Naive thymus-derived CD4-positive, alpha-beta T cell (primary cell): ENCODE measurements at regions not wholly inside any gene's neighbourhood (a gene's known extent, or its start where the extent isn't known, plus 50 kb on each side); places are given as distances from the start of the nearest gene placed in this dataset.

Source experiments
- ATAC-seq: fragments of 150-1000 bp; cut with Tn5 transposase; 2 replicates; pipeline ENCODE4 v1.10.0; 2021; ENCODE audit warnings: mild to moderate bottlenecking, moderate library complexity
- CTCF ChIA-PET: fragments of 350-600 bp; sonication (Branson Sonifier 250); formaldehyde crosslinking; loops from one replicate; lab custom pipeline; 2021; ENCODE audit warnings: antibody characterized with exemption; lab: Charles Lee
- POLR2A ChIA-PET: fragments of 350-600 bp; sonication (Branson Sonifier 250); formaldehyde crosslinking; loops from one replicate; lab custom pipeline; 2021; ENCODE audit warnings: antibody characterized with exemption, inconsistent platforms; lab: Charles Lee
- DNase-seq, 9 donors: peaks; one replicate each; pipeline versions ENCODE4 v3.0.0 to v3.0.0-alpha.2; 2020 to 2022; ENCODE audit warnings: mixed read lengths in 1 of 9
- H3K27ac ChIP-seq: one replicate; pipeline ENCODE4 v1.7.0; 2013; ENCODE audit warnings: mild to moderate bottlenecking, low read depth, low read length, moderate library complexity
- H3K27me3 ChIP-seq, 2 donors: one replicate each; pipeline ENCODE4 v1.7.0; 2013; ENCODE audit warnings: low read length in 2 of 2, mild to moderate bottlenecking in 2 of 2, moderate library complexity in 2 of 2; ENCODE audit not compliant: control insufficient read depth in 2 of 2, insufficient read depth in 2 of 2
- H3K36me3 ChIP-seq, 3 experiments: 1 replicate in 2 of 3; 2 replicates in 1 of 3; pipeline ENCODE4 v1.7.0; 2013; ENCODE audit warnings: low read length in 3 of 3, mild to moderate bottlenecking in 3 of 3, moderate library complexity in 1 of 3; ENCODE audit not compliant: insufficient read depth in 3 of 3, control insufficient read depth in 2 of 3
- H3K4me1 ChIP-seq, 2 donors: one replicate each; pipeline ENCODE4 v1.7.0; 2013; ENCODE audit warnings: low read length in 2 of 2, mild to moderate bottlenecking in 2 of 2, moderate library complexity in 1 of 2; ENCODE audit not compliant: control insufficient read depth in 2 of 2, insufficient read depth in 2 of 2
- H3K4me3 ChIP-seq: 2 replicates; pipeline ENCODE4 v1.7.0; 2013; ENCODE audit warnings: mild to moderate bottlenecking, low read length
- H3K9me3 ChIP-seq, 3 experiments: 1 replicate in 2 of 3; 2 replicates in 1 of 3; pipeline ENCODE4 v1.7.0; 2013; ENCODE audit warnings: low read length in 3 of 3; ENCODE audit not compliant: control insufficient read depth in 2 of 3
- H3K27ac Mint-ChIP-seq, 9 donors: one replicate each; pipeline ENCODE4 v1.8.0; 2020 to 2022; ENCODE audit warnings: mixed read lengths in 9 of 9, mild to moderate bottlenecking in 8 of 9, moderate library complexity in 5 of 9, inconsistent platforms in 2 of 9
- H3K27me3 Mint-ChIP-seq, 5 donors: one replicate each; pipeline ENCODE4 v1.8.0; 2021 to 2022; ENCODE audit warnings: mixed read lengths in 5 of 5, mild to moderate bottlenecking in 1 of 5
- H3K36me3 Mint-ChIP-seq, 5 donors: one replicate each; pipeline ENCODE4 v1.8.0; 2020 to 2022; ENCODE audit warnings: mixed read lengths in 5 of 5, mild to moderate bottlenecking in 3 of 5, inconsistent platforms in 1 of 5
- H3K4me1 Mint-ChIP-seq, 7 donors: one replicate each; pipeline ENCODE4 v1.8.0; 2020 to 2022; ENCODE audit warnings: mixed read lengths in 7 of 7, mild to moderate bottlenecking in 3 of 7, inconsistent platforms in 1 of 7
- H3K4me3 Mint-ChIP-seq, 10 donors: one replicate each; pipeline ENCODE4 v1.8.0; 2020 to 2022; ENCODE audit warnings: mild to moderate bottlenecking in 10 of 10, mixed read lengths in 10 of 10, moderate library complexity in 6 of 10, inconsistent platforms in 2 of 10
- H3K9me3 Mint-ChIP-seq, 11 donors: one replicate each; pipeline ENCODE4 v1.8.0; 2020 to 2022; ENCODE audit warnings: mixed read lengths in 11 of 11, mild to moderate bottlenecking in 4 of 11, inconsistent platforms in 1 of 11, moderate library complexity in 1 of 11
- intact Hi-C, 2 donors: fragments of 100-400 bp; cut with micrococcal nuclease; formaldehyde crosslinking; loops; one replicate each; pipeline ENCODE4 v1.15.1; 2023

- no peaks in the 10 kb centered on the region for H3K27me3 ChIP-seq
- ATAC-seq: no peak
- H3K4me3 Mint-ChIP-seq: no peak overlapping the region
- peaks cover 0 to 4% (median under 1%) of the 10 kb centered on the region in 11 donors for H3K9me3 Mint-ChIP-seq
- ChIA-PET POLR2A (no interaction called here), CTCF (no interaction called here)
- DNase-seq: no peak
- H3K36me3 ChIP-seq: no peaks in the 10 kb centered on the region
- H3K27ac Mint-ChIP-seq: no peak overlapping the region
- no peaks in the 10 kb centered on the region for H3K36me3 Mint-ChIP-seq
- no peak overlapping the region for H3K4me3 ChIP-seq
- peaks cover 0 to 16% (median 7%) of the 10 kb centered on the region in 5 donors for H3K27me3 Mint-ChIP-seq
- intact Hi-C loops: no loop called here
- no peaks in the 10 kb centered on the region for H3K4me1 Mint-ChIP-seq
- no peak overlapping the region for H3K27ac ChIP-seq
- H3K4me1 ChIP-seq: no peaks in the 10 kb centered on the region
- H3K9me3 ChIP-seq: no peaks in the 10 kb centered on the region
These were observed 167.6 kb upstream of the GJE1 start for GRCh38 chr6:141965016-141965545.

DNA sequence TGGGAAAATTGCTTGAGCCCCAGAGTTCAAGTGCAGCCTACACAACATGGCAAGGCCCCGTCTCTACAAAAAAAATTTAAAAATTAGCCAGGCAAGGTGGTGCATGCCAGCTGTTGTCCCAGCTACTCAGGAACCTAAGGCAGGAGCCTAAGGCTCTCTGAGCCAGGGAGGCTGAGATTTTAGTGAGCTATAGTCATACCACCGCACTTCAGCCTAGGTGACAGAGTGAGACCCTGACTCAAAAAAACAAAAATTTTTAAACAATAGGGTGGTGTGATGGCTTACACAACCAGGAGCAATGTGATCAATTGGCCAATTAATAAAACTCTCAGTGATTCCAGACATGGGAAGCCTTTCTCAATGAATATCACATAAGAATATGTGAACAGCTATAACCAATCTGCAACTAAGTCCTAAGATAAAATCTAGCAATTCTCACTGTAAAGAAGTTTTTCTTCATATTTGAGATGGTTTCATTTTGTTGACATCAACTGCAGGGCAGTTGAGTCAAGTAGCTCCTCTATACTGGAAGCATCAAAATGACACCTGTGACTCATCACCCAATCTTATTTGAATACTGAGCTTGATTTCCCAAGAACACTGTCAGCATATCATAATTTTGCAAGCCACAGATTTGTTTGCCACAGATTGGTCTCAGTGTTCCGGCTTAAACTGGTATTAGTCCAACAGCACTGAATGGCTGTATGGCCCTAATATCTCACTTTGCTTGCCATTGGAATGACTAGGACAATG is 169.0 kb upstream of the GJE1 start:
- Histone ChIP-seq H3K27me3 (no peaks in the 10 kb centered on the region), H3K27ac (no peak overlapping the region), H3K36me3 (no peaks in the 10 kb centered on the region), H3K9me3 (no peaks in the 10 kb centered on the region), H3K4me1 (no peaks in the 10 kb centered on the region), H3K4me3 (no peak overlapping the region)
- H3K27me3 Mint-ChIP-seq: peaks cover 0 to 14% (median 7%) of the 10 kb centered on the region in 5 donors
- no peak overlapping the region for H3K4me3 Mint-ChIP-seq
- H3K27ac Mint-ChIP-seq: no peak overlapping the region
- ATAC-seq: no peak
- no peaks in the 10 kb centered on the region for H3K36me3 Mint-ChIP-seq
- DNase-seq: no peak
- ChIA-PET POLR2A (no interaction called here), CTCF (interaction anchor here (0.7 kb wide), 1 partner anchor 9 kb away, joined by 3 read pairs; no protein-coding TSS in a partner anchor)
- peaks cover 0 to 5% (median 0%) of the 10 kb centered on the region in 11 donors for H3K9me3 Mint-ChIP-seq
- H3K4me1 Mint-ChIP-seq: no peaks in the 10 kb centered on the region
- intact Hi-C loops: no loop called here

DNA sequence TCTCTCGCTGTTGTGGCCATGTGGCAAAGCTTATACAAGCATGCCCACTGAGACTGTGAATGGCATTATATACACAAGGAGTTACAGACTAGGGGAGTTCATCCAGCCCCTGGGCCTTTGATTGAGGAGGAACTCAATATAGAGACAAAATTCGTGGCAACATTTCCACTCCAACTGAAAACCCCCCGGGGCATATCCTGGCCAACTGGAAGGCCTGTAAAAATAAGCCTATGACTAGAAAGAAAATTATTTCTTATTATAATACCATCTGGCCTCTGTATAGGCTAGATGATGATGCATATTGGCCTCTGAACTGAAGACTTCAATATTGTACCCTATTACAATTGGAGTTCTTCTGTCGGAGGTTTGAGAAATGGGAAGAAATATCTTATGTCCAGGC is 175.5 kb upstream of the GJE1 start:
- H3K27me3 Mint-ChIP-seq: peaks cover 0 to 8% (median 0%) of the 10 kb centered on the region in 5 donors
- H3K4me1 Mint-ChIP-seq: no peaks in the 10 kb centered on the region
- H3K36me3 ChIP-seq: no peaks in the 10 kb centered on the region
- H3K27me3 ChIP-seq: no peaks in the 10 kb centered on the region
- DNase-seq (no peak), ATAC-seq (no peak)
- no peaks in the 10 kb centered on the region for H3K9me3 ChIP-seq
- H3K36me3 Mint-ChIP-seq: no peaks in the 10 kb centered on the region
- ChIA-PET POLR2A (no interaction called here), CTCF (no interaction called here)
- no peaks in the 10 kb centered on the region for H3K4me1 ChIP-seq
- H3K4me3 ChIP-seq: no peak overlapping the region
- no peak overlapping the region for H3K4me3 Mint-ChIP-seq
- H3K27ac Mint-ChIP-seq: no peak overlapping the region
- no peak overlapping the region for H3K27ac ChIP-seq
- intact Hi-C loops: no loop called here
- peaks cover 2 to 28% (median 12%) of the 10 kb centered on the region in 11 donors for H3K9me3 Mint-ChIP-seq

DNA sequence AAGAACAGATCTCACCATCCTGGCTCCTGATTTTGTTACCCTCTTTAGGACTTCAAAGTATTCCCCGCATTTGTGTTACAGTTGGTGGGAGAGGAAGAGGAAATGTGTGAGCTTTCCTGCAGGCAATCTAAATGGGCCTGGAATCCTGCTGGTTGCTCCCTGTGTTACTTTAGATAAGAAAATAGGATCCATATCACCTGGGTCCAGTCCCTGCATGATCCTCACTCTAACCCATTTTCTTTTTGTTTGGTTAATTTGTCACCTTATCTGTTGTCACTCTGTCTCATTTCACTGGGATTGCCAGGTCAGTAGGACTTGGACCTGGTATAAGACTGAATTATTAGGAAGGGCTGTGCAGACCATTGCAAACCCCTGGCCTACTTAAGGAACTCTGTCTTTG is 175.9 kb upstream of the GJE1 start:
- H3K9me3 ChIP-seq: no peaks in the 10 kb centered on the region
- ATAC-seq (no peak), DNase-seq (no peak)
- POLR2A ChIA-PET: no interaction called here
- H3K27ac ChIP-seq: no peak overlapping the region
- Mint-ChIP-seq H3K27me3 (peaks cover 0 to 8% (median 0%) of the 10 kb centered on the region in 5 donors), H3K36me3 (peaks cover 0 to 3% (median 0%) of the 10 kb centered on the region in 5 donors), H3K9me3 (peaks cover 2 to 32% (median 16%) of the 10 kb centered on the region in 11 donors), H3K27ac (no peak overlapping the region), H3K4me3 (no peak overlapping the region), H3K4me1 (no peaks in the 10 kb centered on the region)
- no peaks in the 10 kb centered on the region for H3K36me3 ChIP-seq
- H3K27me3 ChIP-seq: no peaks in the 10 kb centered on the region
- no peak overlapping the region for H3K4me3 ChIP-seq
- intact Hi-C loops: no loop called here
- H3K4me1 ChIP-seq: no peaks in the 10 kb centered on the region
- CTCF ChIA-PET: no interaction called here

- POLR2A ChIA-PET: no interaction called here
- H3K27me3 ChIP-seq: no peaks in the 10 kb centered on the region
- H3K36me3 ChIP-seq: no peaks in the 10 kb centered on the region
- H3K9me3 ChIP-seq: no peaks in the 10 kb centered on the region
- CTCF ChIA-PET: no interaction called here
- Mint-ChIP-seq H3K9me3 (peaks cover 4 to 38% (median 18%) of the 10 kb centered on the region in 11 donors), H3K36me3 (peaks cover 0 to 4% (median 0%) of the 10 kb centered on the region in 5 donors), H3K27me3 (peaks cover 0 to 8% (median 0%) of the 10 kb centered on the region in 5 donors), H3K4me3 (no peak overlapping the region), H3K4me1 (no peaks in the 10 kb centered on the region), H3K27ac (no peak overlapping the region)
- intact Hi-C loops: no loop called here
- ATAC-seq: no peak
- H3K4me1 ChIP-seq: no peaks in the 10 kb centered on the region
- H3K4me3 ChIP-seq: no peak overlapping the region
- DNase-seq: no peak
- H3K27ac ChIP-seq: no peak overlapping the region
These were observed 176.5 kb upstream of the GJE1 start for GRCh38 chr6:141956046-141956761.

GRCh38 chr6:141953072-141953471 is 179.7 kb upstream of the GJE1 start:
- intact Hi-C loops: no loop called here
- no peak for ATAC-seq

More at GRCh38 chr6:141953072-141953471, 179.7 kb upstream of the GJE1 start:
- Histone ChIP-seq H3K9me3 (no peaks in the 10 kb centered on the region), H3K27me3 (no peaks in the 10 kb centered on the region), H3K4me1 (no peaks in the 10 kb centered on the region), H3K27ac (no peak overlapping the region), H3K4me3 (no peak overlapping the region), H3K36me3 (no peaks in the 10 kb centered on the region)
- no peak overlapping the region for H3K27ac Mint-ChIP-seq
- peaks cover 4 to 38% (median 18%) of the 10 kb centered on the region in 11 donors for H3K9me3 Mint-ChIP-seq
- peaks cover 0 to 8% (median 3%) of the 10 kb centered on the region in 5 donors for H3K27me3 Mint-ChIP-seq
- ChIA-PET CTCF (no interaction called here), POLR2A (no interaction called here)
- H3K4me1 Mint-ChIP-seq: no peaks in the 10 kb centered on the region
- peaks cover 0 to 4% (median 0%) of the 10 kb centered on the region in 5 donors for H3K36me3 Mint-ChIP-seq
- H3K4me3 Mint-ChIP-seq: no peak overlapping the region
- DNase-seq: no peak
